Liver (tissue), 3 donors: ENCODE measurements at regions not wholly inside any gene's neighbourhood (a gene's known extent, or its start where the extent isn't known, plus 50 kb on each side); places are given as distances from the start of the nearest gene placed in this dataset.

ENCODE experiments used
- CTCF ChIP-seq: fragments of 150-350 bp; IDR thresholded peaks from 2 replicates; pipeline ENCODE4 v1.5.1; 2017; ENCODE audit warnings: improper control_type of control experiment, low read depth, low read length; ENCODE audit not compliant: missing input control
- FOXA1 ChIP-seq: IDR thresholded peaks from 2 replicates; pipeline ENCODE4 v1.6.1; 2016; ENCODE audit warnings: antibody characterized with exemption
- REST ChIP-seq: IDR thresholded peaks from 2 replicates; pipeline ENCODE4 v1.6.1; 2016; ENCODE audit warnings: antibody characterized with exemption, mild to moderate bottlenecking
- RXRA ChIP-seq, 2 donors: IDR thresholded peaks; 2 replicates each; pipeline ENCODE4 v1.6.1; 2017 to 2018; ENCODE audit warnings: antibody characterized with exemption in 2 of 2, mild to moderate bottlenecking in 1 of 2
- TAF1 ChIP-seq: conservative IDR thresholded peaks from 2 replicates; pipeline ENCODE4 v1.6.1; 2016; ENCODE audit warnings: antibody characterized with exemption, mild to moderate bottlenecking
- donor health status: healthy.
- donor health status: healthy.

GRCh38 chr17:83175822-83176622, 96.6 kb downstream of the METRNL start:
- TF ChIP-seq FOXA1 (no peak), TAF1 (no peak), REST (no peak), RXRA (IDR thresholded peaks at IDR 0.05) (no peak), CTCF (no peak)
